HG02981 (cell line): ENCODE measurements at regions not wholly inside any gene's neighbourhood (a gene's known extent, or its start where the extent isn't known, plus 50 kb on each side); places are given as distances from the start of the nearest gene placed in this dataset.
"Not testable (repeated sequence)": the region's sequence is repeated elsewhere in the genome, so short reads cannot be mapped to it uniquely, and the experiment has no call there.

Experiments
- ATAC-seq: cut with Tn5 transposase; IDR thresholded peaks from one replicate; pipeline ENCODE4 v1.9.1; 2021; ENCODE audit warnings: mild to moderate bottlenecking, moderate library complexity; ENCODE audit not compliant: unreplicated experiment

DNA sequence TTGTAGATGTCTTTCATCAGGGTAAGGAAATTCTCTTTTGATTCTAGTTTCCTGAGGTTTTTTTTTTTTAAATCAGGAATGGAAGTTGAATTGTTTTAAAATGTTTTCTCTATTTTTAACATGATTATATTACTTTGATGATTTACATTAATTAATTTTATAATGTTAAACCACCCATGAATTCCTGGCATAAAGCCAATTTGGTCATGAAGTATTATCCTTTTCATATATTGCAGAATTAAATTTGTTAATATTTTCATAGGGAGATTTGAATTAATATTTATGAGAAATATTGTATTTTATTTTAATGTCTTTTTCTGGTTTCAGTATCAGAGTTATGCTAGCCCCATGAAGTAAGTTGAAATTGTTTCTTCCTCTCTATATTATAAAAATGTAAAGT is 144.6 kb downstream of the MAIP1 start:
- ATAC-seq: no peak

DNA sequence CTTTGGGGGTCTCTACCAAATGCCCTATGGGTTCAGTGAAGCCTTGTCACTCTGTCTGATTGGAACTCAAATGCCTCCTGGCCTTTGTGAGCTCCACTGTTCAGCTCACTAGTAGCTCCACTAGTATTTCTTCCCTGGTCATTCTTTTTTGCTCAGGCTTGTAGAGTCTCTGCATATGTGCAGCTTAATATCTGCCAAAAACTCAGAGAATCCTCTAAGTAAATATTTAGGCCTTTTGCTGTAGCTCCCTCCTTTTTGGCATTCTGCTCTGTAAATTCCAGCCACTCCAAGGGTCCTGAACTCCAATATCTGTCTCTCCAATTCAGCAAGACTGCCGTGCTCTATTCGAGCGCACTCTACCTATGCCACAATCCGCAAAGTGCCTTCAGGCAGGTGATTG is 146.5 kb downstream of the MAIP1 start:
- ATAC-seq: no peak

GRCh38 chr2:200102971-200103370 is 147.6 kb downstream of the MAIP1 start:
- no peak for ATAC-seq

GRCh38 chr2:200104015-200104414 is 148.6 kb downstream of the MAIP1 start:
- no peak for ATAC-seq

DNA sequence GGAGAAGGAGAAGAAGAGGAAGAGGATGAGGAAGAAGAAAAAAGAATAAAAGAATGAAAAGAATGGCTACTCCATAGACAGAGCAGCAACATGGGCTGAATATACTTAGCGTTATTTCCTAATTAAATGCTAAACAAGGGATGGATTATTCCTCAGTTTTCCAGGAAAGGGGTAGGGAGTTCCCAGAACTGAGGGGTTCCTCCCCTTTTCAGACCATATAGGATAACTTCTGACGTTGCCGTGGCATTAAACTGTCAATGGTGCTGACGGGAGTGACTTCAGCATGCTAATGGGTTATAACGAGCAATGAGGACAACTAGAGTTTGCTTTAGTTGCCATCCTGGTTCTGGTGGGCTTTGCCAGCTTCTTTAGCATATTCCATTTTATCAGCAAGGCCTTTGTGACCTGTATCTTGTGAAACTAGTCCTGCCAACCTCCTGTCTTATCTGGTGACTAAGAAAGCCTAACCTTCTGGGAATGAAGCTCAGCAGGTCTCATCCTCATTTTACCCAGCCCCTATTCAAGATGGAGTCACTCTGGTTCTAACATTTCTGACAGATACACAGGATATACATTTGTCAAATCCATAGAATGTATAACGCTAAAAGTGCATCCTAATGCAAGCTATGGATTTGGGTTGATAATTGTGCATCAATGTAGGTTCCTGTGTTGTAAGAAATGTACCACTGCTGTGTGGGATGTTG is 152.3 kb downstream of the MAIP1 start:
- ATAC-seq: no peak

GRCh38 chr2:200109421-200109820 is 154.0 kb downstream of the MAIP1 start:
- ATAC-seq: no peak

GRCh38 chr2:200110381-200110780 is 155.0 kb downstream of the MAIP1 start:
- no peak for ATAC-seq

- ATAC-seq: not testable (repeated sequence)
Observed at GRCh38 chr2:200113016-200113799, 157.8 kb downstream of the MAIP1 start.

GRCh38 chr2:200119236-200119635 is 163.9 kb downstream of the MAIP1 start:
- ATAC-seq: no peak

DNA sequence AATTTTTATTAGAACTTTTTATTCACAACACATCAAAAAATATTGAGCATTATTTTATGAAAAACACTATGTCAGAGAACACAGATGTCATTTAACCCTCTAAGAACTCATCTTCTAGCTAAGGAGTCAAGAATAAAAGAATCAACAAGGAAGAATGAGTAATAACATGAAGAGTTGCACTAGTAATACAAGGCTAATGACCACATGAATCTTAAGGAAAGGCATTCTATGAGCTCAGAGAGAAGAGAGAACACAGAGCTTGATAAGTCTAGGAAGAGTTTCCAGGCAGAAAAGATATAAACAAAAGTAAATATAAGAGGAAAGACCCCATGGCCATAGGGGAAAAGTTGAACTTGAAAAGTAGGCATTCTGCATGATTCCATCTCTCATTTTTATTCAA is 166.5 kb downstream of the MAIP1 start:
- no peak for ATAC-seq

DNA sequence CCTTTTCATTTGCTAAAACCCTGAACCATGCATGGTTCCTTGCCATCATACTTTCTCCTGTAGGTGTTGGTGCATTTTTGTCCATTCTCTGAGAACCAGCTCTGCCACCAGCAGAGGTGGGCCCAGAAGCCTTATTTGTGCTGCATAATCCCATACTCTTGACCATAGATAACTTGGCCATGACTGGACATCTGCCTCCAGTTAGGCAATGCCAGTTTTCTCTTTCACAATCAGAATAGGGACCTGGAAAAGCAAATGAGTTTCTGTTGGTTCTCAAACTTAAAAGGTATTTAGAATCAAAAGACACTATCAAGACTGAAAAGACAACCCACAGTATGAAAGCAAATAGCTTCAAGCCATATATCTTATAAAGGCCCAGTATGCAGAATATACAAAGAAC is 167.3 kb downstream of the MAIP1 start:
- no peak for ATAC-seq

DNA sequence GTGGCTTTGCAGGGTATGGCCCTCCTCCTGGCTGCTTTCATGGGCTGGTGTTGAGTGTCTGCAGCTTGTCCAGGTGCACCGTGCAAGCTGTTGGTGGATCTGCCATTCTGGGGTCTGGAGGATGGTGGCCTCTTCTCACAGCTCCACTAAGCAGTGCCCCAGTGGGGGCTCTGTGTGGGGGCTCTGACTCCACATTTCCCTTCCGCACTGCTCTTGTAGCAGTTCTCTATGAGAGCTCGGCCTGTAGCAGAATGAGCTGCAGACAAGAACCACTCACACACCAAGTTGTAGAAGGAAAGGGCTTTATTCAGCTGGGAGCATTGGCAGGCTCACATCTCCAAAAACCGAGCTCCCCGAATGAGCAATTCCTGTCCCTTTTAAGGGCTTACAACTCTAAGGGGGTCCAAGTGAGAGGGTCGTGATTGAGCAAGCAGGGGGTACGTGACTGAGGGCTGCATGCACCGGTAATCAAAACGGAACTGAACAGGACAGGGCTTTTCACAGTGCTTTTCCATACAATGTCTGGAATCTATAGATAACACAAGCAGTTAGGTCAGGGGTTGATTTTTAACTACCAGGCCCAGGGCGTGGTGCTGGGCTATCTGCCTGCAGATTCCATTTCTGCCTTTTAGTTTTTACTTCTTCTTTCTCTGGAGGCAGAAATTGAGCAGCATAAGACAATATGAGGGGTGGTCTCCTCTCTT is 169.4 kb downstream of the MAIP1 start:
- ATAC-seq: not testable (repeated sequence)

DNA sequence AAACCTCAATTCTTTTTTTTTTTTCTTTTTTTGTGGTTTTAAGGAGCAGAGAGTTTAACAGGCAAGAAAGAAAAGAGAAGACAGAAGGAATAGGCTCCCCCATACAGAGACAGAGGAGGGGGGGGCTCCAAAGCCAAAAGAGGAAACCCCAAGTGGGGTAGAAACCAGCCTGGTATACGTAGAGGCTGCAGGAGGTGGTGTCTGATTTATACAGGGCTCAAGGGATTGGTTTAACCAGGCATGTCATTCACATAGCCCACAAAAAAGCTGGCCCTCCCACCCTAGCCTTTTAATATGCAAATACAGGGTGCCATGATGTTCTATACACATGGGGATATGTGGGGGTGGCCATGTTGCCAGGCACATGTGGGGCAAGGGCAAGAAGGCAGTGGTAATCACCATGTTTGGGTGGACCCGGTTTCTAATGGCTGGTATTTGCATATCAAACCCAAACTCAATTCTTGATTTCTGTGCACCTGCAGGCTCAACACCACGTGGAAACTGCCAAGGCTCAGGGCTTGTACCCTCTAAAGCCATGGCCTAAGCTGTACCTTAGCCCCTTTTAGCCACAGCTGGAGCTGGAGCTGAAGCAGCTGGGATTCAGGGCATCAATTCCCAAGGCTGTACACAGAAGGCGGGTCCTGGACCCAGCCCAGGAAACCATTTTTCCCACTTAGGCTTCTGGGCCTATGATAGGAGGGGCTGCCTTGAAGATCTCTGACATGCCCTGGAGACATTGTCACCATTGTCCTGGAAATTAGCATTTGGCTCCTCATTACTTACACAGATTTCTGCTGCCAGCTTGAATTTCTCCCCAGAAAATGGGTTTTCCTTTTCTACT is 170.3 kb downstream of the MAIP1 start:
- ATAC-seq: no peak

GRCh38 chr2:200126285-200126670 is 170.9 kb downstream of the MAIP1 start:
- ATAC-seq: not testable (repeated sequence)

DNA sequence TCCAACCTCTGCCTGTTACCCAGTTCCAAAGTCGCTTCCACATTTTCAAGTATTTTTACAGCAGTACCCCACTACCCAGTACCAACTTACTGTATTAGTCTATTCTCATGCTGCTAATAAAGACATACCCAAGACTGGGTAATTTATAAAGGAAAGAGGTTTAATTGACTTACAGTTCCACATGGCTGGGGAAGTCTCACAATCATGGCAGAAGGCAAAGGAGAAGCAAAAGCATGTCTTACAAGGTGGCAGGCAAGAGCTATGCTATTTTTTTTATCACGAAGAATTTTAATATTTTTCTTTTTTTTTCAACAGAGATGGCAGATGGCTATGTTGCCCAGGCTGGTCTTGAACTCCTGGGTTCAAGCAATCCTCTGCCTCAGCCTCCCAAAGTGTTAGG is 171.3 kb downstream of the MAIP1 start:
- ATAC-seq: not testable (repeated sequence)

DNA sequence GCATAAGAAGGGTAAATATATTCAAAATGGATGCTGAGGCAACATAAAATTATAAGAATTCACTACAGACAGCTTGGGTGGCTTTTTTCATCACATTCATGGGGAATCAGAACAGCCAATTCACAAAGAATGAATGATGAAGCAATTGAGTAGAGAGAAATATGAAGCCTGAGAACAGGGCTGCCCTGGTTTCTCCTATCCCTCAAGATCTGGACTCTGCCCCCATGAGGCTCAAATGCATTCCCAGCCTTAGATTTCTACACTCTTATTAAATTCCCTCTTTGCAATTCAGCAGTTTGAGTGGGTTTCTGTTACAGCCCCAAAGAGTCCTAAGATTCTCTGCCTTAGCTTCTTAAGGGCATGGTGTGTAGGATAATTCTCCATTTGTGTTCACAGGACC is 172.5 kb downstream of the MAIP1 start:
- ATAC-seq: no peak

GRCh38 chr2:200128296-200128695 is 172.9 kb downstream of the MAIP1 start:
- ATAC-seq: no peak

GRCh38 chr2:200129721-200130462 is 174.5 kb downstream of the MAIP1 start:
- no peak for ATAC-seq

DNA sequence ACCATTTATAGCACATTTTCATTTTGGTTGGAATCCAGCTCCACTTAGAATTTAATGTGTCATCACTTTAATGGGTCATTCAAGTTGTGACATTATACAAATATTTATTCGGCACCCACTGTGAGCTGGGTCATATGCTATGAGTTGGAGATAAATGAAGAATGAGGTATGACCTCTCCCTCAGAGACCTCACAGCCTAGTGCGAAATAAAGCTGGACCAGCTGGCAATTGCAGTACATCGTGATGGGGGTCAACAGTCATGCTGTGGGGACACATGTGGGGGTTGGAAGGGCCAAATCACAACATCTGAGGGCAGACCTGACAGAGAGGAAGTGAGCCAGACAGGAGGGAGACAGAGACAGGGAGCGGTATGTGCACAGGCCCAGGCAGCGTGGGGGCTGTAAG is 175.4 kb downstream of the MAIP1 start:
- ATAC-seq: no peak

DNA sequence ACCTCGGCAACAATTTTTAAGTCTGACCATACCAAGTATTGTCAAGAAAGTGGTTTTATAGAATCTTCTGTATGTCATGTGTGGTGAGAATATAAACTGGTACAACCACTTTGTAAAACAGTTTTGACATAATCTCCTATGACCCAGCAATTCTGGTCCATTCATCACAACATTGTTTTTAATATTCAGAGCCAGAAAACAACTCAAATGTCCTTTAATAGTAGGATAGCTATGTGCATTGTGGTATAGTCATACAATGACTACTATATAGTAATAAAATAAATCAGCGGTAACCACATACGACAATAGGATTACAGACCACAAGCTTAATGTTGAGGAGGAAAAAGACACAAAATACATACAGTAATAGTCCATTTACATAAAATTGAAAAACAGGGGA is 175.2 kb upstream of the SPATS2L start:
- ATAC-seq: no peak
